NK-92 treated with Interleukin-12 subunit alpha and Interleukin-12 subunit beta, amount 100 ng/mL, for 24 hours (cell line): ENCODE measurements at regions not wholly inside any gene's neighbourhood (a gene's known extent, or its start where the extent isn't known, plus 50 kb on each side); places are given as distances from the start of the nearest gene placed in this dataset.
"Not testable (repeated sequence)": the region's sequence is repeated elsewhere in the genome, so short reads cannot be mapped to it uniquely, and the experiment has no call there.

ENCODE experiments used
- DNase-seq: peaks from one replicate; lab custom pipeline; 2025; lab: John Stamatoyannopoulos, UW

DNA sequence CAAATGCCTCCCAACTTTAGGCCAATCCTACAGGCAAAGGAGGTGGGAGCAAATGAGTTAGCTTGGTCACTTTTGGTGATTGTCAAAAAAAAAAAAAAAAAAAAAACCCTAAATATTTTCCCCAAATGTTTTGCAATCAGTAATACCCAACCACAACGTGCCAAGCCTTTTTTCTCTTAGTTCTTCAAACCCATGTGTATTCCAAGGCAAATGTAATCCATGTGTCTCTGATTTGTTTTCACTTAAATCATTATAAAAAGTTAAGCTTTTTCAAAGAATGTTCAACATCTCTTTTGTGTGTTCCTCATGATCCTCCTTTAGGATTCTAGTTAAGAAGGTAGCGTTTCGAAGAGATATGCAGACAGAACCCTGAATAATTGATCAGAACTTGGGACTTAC, 328.4 kb downstream of the PAPSS1 start:
- DNase-seq: no peak

DNA sequence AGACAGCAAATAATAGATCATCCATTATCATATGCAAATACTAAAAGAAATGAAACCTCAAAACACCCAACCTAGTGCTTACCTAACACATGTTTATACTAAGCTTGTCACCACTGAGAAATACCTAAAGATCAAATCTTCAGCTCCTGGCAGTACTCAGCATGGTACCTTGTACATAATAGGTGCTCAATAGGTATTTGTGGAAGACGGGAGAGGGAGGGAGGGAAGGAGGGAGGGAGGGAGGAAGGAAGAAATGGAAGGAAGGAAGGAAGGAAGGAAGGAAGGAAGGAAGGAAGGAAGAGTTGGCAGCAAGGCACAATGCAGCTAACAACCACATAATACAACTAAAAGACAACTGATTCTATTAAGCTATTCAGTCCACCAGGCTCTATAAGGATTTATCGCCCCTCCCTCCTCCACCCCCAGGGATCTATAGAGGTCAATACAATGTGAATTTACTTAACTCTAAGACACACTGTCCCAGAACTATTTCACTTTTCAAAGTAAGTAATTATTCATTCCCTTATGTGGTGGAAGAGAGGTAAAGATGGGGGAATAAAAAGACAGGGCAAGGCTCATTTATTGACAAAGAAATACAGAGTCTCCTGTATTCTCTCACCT, 328.9 kb downstream of the PAPSS1 start:
- no peak for DNase-seq

DNA sequence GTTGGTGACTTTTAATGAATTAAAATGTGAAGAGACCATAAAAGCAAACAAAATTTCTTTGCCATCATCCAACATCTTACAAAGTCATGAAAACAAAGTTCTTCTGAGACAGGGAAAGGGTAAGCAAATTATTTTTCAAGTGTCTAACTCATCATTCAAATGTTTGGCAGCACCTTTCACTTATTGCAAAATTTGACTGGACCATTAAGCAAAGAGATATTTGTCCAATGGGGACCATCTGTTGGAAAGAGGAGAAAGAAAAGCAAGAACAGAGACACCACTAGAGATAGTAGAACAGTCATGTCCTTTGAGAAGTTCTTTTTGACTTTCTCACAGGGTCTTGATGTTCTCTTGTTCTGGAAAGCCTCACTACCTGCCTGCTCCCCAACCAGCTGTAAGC, 330.1 kb downstream of the PAPSS1 start:
- DNase-seq: no peak

DNA sequence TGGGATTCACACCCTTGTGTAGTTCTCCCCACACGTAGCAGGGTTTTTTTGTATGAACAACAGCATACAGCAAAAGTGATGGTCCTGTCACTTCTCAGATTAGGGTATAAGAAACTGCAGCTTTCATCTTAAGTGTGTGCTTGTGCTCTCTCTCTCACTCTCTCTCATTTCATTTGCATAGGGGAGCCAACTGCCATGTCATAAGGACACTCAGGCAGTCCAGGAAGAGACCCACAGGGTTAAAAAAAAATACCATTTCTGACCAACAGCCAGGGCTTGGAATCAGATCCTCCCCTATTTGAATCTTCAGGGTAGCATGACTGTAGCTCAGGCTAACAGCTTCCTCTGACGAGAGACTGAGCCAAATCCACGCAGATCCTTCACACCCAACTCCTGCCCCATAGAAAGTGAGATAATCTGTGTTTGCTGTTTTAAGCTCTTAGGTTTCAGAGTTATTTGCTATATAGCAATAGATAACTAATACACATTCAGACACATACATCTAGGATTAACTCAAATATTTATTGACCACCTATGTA, 331.2 kb downstream of the PAPSS1 start:
- DNase-seq: no peak

DNA sequence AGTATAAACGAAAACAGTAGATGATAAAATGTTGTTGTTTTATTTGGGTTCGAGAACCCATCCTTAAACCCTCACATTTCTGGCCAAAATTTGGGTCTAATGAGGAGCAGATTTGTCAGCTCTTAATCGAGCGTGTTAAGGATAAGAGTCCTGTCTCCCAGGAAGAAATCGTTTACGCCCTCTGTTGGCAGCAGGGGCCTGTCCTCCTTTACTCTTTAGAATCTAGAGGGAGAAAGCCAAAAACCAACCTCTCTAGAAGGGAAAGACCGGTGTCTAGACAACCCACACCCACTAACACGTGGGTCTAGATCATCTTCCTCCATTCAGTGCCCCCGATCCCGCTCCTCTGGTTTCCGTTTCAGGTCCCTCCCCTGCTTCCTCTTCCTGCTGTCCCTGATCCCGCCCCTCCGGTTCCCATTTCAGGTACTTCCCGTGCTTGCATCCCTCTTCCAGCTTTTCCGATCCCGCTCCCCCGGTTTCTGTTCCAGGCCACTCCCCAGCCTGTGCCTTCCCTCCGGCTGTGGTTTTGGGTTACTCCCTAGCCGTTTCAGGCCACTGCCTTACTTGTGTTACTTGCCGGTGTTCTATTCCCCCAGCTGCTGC, 339.1 kb downstream of the PAPSS1 start:
- no peak for DNase-seq

DNA sequence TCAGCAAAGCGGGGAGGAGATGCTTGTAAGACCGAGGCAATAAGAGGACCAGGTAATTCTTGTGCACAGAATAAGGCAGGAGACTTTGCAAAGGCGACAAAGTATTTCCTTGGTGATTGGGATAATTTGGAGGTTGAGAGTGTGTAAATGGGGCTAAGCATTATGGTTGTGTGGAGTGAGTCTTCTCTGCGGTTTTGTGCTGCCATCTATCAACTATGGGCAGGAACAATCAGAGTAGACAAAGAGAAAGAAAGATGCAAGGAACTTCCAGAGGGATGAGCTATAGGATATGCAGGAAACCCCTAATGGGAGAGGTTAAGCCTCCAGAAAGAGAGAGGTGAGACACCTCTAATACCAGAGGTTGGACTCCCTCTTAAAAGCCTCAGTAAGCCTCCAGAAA, 339.8 kb downstream of the PAPSS1 start:
- no peak for DNase-seq

DNA sequence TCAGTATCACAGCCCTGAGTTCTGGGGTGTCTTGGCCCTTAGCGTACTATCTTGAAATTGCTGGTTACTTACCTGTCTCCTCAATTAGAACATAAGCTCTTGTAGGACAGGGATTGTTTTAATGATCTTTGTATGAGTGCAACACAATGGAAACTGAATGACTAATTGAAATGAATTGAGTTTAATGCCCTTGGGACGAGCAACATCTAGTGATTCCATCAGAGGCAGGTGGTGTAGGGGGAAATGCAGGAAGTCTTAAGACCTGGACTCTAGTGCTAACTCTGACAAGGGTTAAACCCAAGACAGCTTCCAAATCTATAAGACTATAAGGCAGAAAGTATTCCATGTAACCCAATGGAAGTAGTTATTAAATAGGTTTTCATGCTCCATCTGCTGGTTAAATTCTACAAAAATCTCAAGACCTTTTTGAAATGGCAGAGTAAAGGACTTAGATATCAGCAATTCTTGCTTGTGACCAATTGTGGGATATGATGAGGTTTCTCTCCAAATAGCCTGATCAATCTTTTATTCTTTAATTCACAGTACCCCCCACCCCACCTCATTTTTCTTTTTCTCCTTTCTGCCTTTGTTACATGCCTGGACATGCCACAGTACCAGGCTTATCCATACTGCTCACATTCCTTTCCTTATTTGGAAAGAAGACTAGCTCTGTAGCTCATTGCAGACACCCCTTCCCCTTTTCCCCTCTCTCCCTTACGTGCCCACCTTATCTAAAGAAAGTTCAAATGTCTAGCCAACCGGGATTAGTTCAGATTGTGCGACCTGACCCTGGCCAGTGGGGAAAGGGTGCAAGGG, 340.8 kb downstream of the PAPSS1 start:
- no peak for DNase-seq

DNA sequence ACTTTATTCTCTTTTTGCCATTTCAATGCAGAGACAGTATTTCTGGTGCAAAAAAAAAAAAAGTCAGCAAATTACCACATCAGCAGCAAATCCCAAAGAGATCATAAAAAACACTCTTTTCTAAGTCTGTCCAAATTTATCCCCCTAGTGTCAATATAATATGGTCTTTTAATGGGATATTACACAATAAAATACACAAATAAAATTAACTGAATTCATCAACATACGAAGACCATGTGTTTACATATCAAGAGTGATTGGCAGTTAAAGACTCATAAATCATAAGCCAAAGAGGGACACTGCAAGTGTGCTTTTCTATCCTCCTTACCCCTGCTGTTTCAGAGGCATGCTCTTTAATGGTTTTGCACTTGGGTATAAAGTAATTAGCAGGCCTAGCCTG, 340.2 kb upstream of the DKK2 start:
- no peak for DNase-seq

DNA sequence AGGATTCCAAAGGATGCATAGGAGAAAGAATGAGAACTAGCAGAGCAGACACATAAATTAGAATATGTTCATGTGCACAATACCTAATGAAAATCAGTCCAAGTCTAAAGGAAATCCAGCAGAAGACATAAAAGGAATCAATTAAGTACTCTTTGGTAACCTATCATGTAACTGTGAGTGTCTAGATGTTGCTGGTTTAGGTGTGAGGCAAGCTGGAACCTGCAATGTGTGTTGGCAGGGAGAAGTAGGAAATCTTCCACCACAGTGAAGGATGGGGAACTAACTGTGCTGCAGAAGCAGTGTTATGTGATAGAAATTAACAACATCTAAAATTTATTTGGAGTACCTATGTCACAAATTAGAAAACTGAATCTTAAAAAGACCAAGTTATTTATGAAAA, 330.8 kb upstream of the DKK2 start:
- no peak for DNase-seq

DNA sequence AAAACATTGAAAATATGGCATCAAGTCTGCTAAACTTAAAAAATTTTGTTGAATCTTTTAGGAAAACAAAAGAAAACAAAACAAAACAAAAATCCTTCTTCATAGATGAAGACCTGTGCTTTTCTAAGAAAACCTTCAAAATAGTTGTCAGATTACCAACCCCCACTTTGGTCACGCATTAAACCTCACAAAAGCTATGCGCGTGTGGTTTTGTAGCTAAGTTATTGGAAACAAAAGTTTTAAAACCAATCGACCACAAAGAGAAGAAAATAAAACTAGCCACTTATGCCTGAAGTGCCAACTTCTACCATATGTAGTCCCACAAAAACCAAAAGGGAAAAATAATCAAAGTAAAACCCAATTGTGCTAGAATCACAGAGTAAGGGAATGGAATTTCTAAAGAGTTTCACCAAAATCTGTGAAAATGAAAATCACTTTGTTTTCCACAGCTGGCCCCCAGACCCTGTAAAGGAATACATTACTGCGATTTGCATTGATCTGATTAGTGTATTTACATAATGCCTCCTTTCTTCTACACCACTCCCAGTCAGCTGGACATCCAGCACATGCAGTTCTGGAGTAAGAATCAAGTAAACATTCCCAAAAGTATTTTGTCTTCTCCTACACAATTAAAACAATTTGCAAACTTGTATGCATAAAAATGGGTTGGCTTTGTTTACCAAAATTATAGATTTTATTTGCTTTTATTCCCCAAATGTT, 330.1 kb upstream of the DKK2 start:
- no peak for DNase-seq

DNA sequence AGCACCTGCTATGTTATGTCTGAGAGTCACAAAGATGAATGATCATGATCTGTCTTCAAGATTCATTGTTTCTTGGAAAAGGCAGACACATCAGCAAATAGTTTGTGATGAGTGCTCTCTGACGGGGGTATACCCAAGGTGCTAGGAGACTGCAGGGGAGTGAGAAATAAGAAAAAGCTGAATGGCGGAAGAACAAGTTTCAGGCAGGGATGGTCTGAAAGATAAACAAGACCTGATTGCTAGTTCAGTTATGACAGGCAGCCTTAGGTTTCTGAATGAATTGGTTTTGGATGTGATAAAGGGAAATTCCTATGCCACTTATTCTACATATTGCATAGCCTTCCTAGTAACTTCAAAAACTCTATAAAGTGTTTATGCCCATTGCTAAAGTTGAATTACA, 327.0 kb upstream of the DKK2 start:
- DNase-seq: no peak

DNA sequence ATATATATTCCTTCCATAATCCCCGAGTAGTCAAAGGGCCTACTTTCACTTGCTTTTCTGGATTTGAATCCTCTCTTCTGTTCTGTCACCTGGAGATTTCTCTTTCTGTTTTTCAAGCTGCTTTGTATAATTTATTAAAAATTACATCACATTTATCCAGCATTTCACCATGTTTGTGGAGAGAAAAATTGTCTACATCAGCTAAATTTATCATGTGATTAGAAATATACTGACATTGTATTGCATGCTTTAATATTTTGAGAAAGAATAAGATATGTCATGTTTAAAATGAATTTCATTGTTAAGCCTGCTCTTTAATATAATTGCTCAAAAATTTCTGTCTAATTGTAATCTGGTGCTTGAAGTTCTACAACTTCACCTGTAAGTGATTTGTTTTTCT, 323.1 kb upstream of the DKK2 start:
- no peak for DNase-seq

DNA sequence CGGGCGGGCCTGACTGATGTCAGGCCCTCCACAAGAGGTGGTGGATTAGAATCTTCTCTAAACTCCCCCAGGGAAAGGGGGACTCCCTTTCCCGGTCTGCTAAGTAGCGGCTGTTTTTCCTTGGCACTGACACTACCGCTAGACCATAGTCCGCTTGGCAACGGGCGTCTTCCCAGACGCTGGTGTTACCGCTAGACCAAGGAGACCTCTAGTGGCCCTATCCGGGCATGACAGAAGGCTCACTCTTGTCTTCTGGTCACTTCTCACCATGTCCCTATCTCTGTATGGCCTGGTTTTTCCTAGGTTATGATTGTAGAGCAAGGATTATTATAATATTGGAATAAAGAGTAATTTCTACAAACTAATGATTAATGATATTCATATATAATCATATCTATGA, 318.2 kb upstream of the DKK2 start:
- not testable (repeated sequence) for DNase-seq

DNA sequence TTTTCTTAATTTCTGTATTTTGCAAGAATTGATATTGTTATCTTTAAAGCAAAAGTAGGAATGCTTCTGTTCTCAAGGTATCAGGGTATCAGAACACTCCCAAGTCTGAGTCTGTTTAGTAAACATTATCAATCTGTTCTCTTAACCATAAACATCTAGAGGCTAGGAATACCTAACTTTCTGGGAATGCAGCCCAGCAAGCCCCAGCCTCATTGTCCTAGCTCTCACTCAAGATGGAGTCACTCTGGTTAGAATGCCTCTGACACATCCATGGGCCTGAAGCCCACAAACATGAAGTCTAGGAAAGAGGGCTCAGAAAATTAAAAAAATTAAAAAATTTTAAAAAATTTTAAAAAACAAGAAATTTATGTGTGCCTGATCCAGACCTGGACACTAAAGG, 315.1 kb upstream of the DKK2 start:
- DNase-seq: no peak

DNA sequence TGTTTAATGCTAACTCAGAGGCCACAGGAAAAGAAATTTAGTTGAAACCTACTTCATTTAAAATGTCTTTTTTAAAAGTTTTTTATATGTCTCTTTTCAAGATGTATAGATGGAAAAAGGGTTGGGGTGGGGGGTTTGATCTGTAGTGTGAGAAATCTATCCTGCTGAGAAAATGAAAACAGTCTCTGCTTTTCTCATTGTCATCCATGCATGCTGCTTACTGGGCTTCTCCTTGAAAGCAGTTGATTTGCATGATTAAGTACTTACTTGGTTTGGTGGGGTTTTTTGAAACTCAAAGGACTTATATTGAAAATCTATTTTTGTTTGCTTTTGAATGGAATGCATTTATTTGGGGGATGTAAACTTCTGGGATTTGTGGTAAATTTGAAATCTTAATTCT, 313.6 kb upstream of the DKK2 start:
- DNase-seq: no peak

DNA sequence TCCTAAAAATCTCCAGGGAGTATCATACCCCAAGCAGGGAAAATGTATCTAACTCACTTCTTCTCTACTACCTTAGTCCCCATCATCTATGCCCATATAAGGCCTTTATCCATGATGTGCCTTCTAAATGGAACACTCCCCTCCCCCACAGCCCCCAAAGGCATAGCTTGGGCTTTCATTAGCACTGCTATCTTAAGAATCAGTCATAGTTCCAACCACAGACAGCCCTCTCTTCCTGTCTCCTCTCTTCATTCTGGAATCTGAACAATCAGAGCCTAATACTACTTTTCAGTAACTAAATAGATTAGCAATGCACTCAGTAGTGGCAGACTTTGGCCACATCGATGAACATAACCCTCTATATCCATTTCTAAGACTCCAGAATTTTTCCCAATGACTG, 313.2 kb upstream of the DKK2 start:
- no peak for DNase-seq

DNA sequence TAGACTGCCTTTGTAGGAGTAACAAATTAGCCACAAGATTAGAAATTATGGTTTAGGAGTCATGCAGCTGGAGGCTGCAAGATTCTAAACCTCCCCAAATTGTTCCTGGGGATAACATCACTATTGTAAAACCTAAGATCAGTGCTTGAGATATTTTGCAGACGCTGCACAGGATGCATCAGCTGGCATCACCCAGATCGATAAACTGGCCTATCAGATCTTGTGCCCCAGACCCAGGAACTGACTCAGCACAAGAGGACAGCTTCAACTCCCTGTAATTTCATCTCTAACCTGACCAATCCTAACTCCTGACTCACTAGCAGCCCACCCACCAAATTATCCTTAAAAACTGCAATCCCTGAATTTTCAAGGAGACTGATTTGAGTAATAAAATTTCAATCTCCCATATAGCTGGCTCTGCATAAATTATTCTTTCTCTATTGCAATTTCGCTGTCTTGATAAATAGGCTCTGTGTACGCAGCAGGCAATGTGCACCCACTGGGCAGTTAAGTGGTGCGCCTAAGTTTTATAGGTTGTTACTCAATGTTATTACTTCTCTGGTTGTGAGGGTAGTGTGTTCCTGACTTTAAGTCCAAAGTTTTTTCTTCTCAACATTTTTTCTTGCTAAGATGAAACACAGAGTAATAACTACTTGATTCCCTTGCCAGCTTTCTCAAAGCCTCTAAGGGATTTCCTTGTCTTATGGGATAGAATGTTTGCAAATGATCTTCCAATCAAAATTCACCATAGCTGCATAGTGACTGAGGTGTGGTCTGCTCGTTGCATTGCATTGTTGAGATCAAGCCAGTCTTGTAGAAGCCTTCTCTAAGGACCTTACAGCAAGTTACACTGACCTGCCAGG, 312.3 kb upstream of the DKK2 start:
- no peak for DNase-seq

DNA sequence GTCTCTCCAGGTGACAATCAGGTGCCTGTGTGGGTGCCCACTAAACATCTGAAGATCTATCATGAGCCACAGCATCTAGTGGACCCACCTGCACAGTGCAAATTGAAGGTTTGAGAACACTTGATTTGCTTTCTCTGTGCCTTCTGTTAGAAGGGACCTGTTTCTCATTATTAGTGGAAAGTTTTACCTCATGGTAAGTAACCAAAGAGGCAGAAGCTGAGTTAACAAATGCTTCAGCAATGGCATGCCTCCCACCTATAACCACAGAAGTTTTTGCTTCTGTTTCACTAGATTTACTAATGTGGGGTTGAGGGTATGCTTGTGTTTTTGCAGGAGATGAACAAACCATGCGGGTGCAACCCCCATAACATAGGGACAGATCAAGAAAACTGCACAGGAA, 297.4 kb upstream of the DKK2 start:
- no peak for DNase-seq

DNA sequence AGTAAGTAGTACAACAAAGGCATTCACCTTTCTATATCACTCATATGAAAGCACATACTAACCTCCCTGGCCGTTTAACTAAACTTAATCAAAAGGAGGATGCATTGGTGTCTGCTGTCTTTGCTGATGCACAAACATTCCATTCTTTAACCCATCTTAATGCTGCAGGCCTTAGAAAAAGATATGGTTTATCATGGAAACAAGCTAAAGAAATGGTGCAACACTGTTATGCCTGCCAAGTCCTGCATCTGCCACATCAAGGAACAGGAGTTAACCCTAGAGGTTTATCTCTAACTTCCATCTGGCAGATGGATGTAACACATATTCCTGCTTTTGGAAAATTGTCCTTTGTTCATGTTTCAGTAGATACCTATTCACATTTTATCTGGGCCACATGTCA, 296.5 kb upstream of the DKK2 start:
- DNase-seq: not testable (repeated sequence)

DNA sequence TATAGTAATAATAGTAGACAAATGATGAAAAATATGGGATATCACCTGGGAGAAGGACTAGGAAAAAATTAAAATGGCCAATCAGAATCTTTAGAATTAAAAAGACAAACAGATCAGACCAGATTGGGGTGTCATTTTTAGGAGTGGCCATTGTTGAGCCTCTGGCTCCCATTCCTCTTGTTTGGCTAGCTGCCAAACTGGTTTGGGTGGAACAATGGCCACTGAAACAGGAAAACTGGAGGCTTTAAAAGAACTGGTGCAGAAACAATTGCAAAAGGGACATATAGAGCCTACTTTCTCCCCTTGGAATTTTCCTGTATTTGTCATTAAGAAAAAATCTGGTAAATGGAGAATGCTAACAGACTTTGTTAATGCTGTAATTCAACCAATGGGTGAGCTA, 294.8 kb upstream of the DKK2 start:
- no peak for DNase-seq

DNA sequence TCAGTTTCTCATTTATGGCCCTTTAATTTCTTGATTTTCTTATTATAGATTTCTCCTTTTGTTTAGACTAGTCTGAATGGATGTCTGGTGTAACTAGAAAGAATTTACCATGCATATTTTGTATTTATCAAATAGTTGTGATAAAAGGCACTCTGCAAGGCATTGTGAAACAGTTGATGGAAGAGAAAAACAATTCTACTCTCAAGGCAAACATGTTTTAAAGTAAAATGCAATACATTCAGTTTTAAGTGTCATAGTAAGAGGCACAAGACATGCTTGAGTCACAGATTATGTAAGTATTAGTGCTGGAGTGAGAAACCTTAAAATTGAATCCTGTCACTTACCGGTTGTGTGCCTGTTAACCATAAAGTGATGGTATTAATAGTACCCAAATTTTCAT, 283.3 kb upstream of the DKK2 start:
- DNase-seq: no peak

DNA sequence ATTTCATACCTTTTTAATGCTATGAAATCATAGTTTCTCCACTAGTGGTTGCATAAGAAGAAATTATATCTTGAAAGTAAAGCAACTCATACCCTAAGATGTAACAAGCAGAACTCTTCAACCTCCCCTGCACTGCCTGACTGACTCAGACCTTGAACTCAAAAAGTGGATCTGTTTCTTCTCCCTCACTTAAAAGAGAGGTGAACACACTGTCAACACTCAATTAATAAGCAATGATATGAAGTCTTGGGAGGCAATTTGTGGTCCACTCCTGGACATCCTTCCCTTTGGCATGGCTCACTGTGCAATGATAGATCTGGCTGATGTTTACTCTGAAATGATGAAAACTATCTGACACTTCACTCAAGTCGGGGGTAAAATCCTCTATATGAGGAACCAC, 282.0 kb upstream of the DKK2 start:
- DNase-seq: no peak
